DND-41 (cell line): ENCODE measurements at regions not wholly inside any gene's neighbourhood (a gene's known extent, or its start where the extent isn't known, plus 50 kb on each side); places are given as distances from the start of the nearest gene placed in this dataset.

Experiments
- ATAC-seq: fragments of 200-7000 bp; cut with Tn5 transposase; 3 replicates; pipeline ENCODE4 v1.9.1; 2021; ENCODE audit warnings: low read depth; ENCODE audit not compliant: insufficient read depth
- DNase-seq: peaks from one replicate; pipeline ENCODE4 v3.0.0-alpha.2; 2020
- H2AFZ ChIP-seq: 2 replicates; pipeline ENCODE4 v1.6.0; 2012; ENCODE audit warnings: low read depth, low read length
- H3K27ac ChIP-seq: 2 replicates; pipeline ENCODE4 v1.5.1; 2012; ENCODE audit warnings: low read length, inconsistent platforms
- H3K27me3 ChIP-seq: fragments of 200-600 bp; sonication (generic); 2 replicates; pipeline ENCODE4 v1.6.0; 2012; ENCODE audit warnings: low read length, mild to moderate bottlenecking, inconsistent platforms; ENCODE audit not compliant: insufficient read depth, poor library complexity
- H3K36me3 ChIP-seq: 2 replicates; pipeline ENCODE4 v1.5.1; 2012; ENCODE audit warnings: low read length, inconsistent platforms; ENCODE audit not compliant: insufficient read depth
- H3K4me1 ChIP-seq: 2 replicates; pipeline ENCODE4 v1.5.1; 2012; ENCODE audit warnings: mild to moderate bottlenecking, low read length; ENCODE audit not compliant: insufficient read depth
- H3K4me2 ChIP-seq: 2 replicates; pipeline ENCODE4 v1.6.0; 2012; ENCODE audit warnings: mild to moderate bottlenecking, moderate library complexity, low read length, inconsistent platforms; ENCODE audit not compliant: insufficient read depth
- H3K4me3 ChIP-seq, 2 experiments: fragments of 200-600 bp in 1 of 2; shearing (Covaris generic) in 1 of 2; 2 replicates each; pipeline ENCODE4 v1.5.1; 2012 to 2016; ENCODE audit warnings: inconsistent platforms in 2 of 2, low read length in 2 of 2, mild to moderate bottlenecking in 2 of 2, low read depth in 1 of 2, moderate library complexity in 1 of 2
- H3K79me2 ChIP-seq: 2 replicates; pipeline ENCODE4 v1.6.0; 2012; ENCODE audit warnings: low read length, inconsistent platforms; ENCODE audit not compliant: insufficient read depth
- H3K9ac ChIP-seq: 2 replicates; pipeline ENCODE4 v1.6.0; 2012; ENCODE audit warnings: low read depth, mild to moderate bottlenecking, inconsistent platforms, low read length, moderate library complexity
- H3K9me3 ChIP-seq: 2 replicates; pipeline ENCODE4 v1.5.1; 2012; ENCODE audit warnings: low read length, moderate library complexity, mild to moderate bottlenecking, inconsistent platforms; ENCODE audit not compliant: insufficient read depth, severe bottlenecking
- H4K20me1 ChIP-seq: 2 replicates; pipeline ENCODE4 v1.6.0; 2012; ENCODE audit warnings: low read length; ENCODE audit not compliant: insufficient read depth
- EZH2 ChIP-seq: IDR thresholded peaks from 3 replicates; pipeline ENCODE4 v1.6.1; 2012; ENCODE audit warnings: borderline replicate concordance, low read depth, mild to moderate bottlenecking, moderate library complexity, low read length, inconsistent platforms; ENCODE audit not compliant: severe bottlenecking
- TF ChIP-seq, protein P1 (sequence below): IDR thresholded peaks from 2 replicates; pipeline ENCODE4 v1.5.1; 2012; ENCODE audit warnings: borderline replicate concordance, low read length, moderate library complexity, mild to moderate bottlenecking; ENCODE audit not compliant: poor library complexity, severe bottlenecking; ENCODE audit errors: extremely low read depth

DNA sequence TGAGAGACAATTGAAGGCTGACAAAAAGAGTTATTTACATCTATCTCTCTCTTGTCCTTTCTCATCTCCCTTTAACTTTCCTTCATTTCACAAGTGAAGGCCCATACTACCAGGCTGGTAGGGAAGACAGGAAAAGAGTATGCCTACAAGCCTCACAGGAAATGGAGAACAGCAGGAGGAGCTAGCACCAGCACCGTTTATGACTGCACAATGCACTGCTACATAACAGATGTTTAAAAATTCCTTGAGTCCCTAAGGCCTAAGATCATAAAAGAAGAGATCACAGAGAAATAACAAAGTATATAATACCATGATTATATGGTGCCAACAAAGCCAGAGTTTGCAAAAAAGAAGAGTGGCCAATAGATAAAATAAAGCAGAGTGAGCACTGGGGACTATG, 194.8 kb downstream of the UNC5CL start:
- H3K27me3 ChIP-seq: peaks cover 19% of the 10 kb centered on the region
- no peak overlapping the region for H3K27ac ChIP-seq
- TF ChIP-seq, protein P1, sequence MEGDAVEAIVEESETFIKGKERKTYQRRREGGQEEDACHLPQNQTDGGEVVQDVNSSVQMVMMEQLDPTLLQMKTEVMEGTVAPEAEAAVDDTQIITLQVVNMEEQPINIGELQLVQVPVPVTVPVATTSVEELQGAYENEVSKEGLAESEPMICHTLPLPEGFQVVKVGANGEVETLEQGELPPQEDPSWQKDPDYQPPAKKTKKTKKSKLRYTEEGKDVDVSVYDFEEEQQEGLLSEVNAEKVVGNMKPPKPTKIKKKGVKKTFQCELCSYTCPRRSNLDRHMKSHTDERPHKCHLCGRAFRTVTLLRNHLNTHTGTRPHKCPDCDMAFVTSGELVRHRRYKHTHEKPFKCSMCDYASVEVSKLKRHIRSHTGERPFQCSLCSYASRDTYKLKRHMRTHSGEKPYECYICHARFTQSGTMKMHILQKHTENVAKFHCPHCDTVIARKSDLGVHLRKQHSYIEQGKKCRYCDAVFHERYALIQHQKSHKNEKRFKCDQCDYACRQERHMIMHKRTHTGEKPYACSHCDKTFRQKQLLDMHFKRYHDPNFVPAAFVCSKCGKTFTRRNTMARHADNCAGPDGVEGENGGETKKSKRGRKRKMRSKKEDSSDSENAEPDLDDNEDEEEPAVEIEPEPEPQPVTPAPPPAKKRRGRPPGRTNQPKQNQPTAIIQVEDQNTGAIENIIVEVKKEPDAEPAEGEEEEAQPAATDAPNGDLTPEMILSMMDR: no peak
- TF ChIP-seq EZH2: no peak
- no peaks in the 10 kb centered on the region for H3K9me3 ChIP-seq
- no peak for ATAC-seq
- H3K4me3 ChIP-seq: no peak overlapping the region
- no peaks in the 10 kb centered on the region for H3K4me1 ChIP-seq
- DNase-seq: no peak
- H3K79me2 ChIP-seq: no peaks in the 10 kb centered on the region
- no peak overlapping the region for H3K9ac ChIP-seq
- 0 out of 2 replicates have a peak, but pooled peaks cover 2% of the 10 kb centered on the region for H4K20me1 ChIP-seq
- H3K4me2 ChIP-seq: no peak overlapping the region
- no peaks in the 10 kb centered on the region for H3K36me3 ChIP-seq
- H2AFZ ChIP-seq: no peak overlapping the region

GRCh38 chr6:40841721-40842120, 197.3 kb downstream of the UNC5CL start:
- no peak overlapping the region for H3K4me3 ChIP-seq
- peaks cover 23% of the 10 kb centered on the region for H3K27me3 ChIP-seq
- no peaks in the 10 kb centered on the region for H3K4me1 ChIP-seq
- H4K20me1 ChIP-seq: 0 out of 2 replicates have a peak, but pooled peaks cover 2% of the 10 kb centered on the region
- no peak for DNase-seq
- H3K9ac ChIP-seq: no peak overlapping the region
- H3K4me2 ChIP-seq: no peak overlapping the region
- no peaks in the 10 kb centered on the region for H3K36me3 ChIP-seq
- no peaks in the 10 kb centered on the region for H3K79me2 ChIP-seq
- H2AFZ ChIP-seq: no peak overlapping the region
- TF ChIP-seq, protein P1: no peak
- TF ChIP-seq EZH2: no peak
- H3K27ac ChIP-seq: no peak overlapping the region
- no peaks in the 10 kb centered on the region for H3K9me3 ChIP-seq
- no peak for ATAC-seq

GRCh38 chr6:40832691-40833090, 206.3 kb downstream of the UNC5CL start:
- Histone ChIP-seq H3K79me2 (no peaks in the 10 kb centered on the region), H3K27me3 (peaks cover 38% of the 10 kb centered on the region), H3K4me2 (no peak overlapping the region), H3K4me3 (no peak overlapping the region), H3K36me3 (no peaks in the 10 kb centered on the region), H3K4me1 (no peaks in the 10 kb centered on the region), H3K9me3 (no peaks in the 10 kb centered on the region), H3K27ac (no peak overlapping the region), H3K9ac (no peak overlapping the region), H2AFZ (no peak overlapping the region), H4K20me1 (no peaks in the 10 kb centered on the region)
- TF ChIP-seq EZH2: no peak
- TF ChIP-seq, protein P1: no peak
- ATAC-seq (no peak), DNase-seq (no peak)

DNA sequence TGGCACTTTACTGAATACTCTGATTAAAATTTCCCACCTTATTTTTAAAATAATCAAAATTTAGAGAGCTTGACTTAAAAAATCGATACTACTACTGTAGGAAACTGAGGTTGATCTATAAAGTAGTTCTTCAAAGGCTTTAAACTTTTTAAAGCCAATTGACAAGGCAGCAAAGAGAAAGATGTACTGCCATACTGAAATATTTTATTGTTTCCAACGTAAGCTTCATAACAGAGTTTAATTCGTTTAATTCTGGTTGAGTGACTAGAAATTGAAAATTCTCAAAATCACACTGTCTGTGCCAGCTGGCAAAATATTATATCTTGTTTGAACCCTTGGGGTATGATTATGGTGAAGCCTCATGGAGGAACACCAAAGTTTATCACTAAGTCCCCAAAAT, 207.6 kb downstream of the UNC5CL start:
- Histone ChIP-seq H3K36me3 (no peaks in the 10 kb centered on the region), H3K9ac (no peak overlapping the region), H4K20me1 (no peaks in the 10 kb centered on the region), H3K9me3 (no peaks in the 10 kb centered on the region), H3K27ac (no peak overlapping the region), H3K4me3 (no peak overlapping the region), H3K27me3 (peaks cover 40% of the 10 kb centered on the region), H3K79me2 (no peaks in the 10 kb centered on the region), H2AFZ (no peak overlapping the region), H3K4me1 (no peaks in the 10 kb centered on the region), H3K4me2 (no peak overlapping the region)
- no peak for TF ChIP-seq EZH2
- TF ChIP-seq, protein P1: no peak
- no peak for ATAC-seq
- no peak for DNase-seq
